Stimulated activated naive B cell treated with anti-CD40 and anti-IgM and Interleukin-4, amounts not matched to agents 10 μg/mL and 1 μg/mL and 100 μg/mL, for 72 hours (primary cell): ENCODE measurements at regions not wholly inside any gene's neighbourhood (a gene's known extent, or its start where the extent isn't known, plus 50 kb on each side); places are given as distances from the start of the nearest gene placed in this dataset.

ENCODE experiments used
- ATAC-seq, 2 donors: fragments of 150-1000 bp; cut with Tn5 transposase; replicated peaks; 2 replicates each; pipeline ENCODE4 v1.10.0; 2021; ENCODE audit warnings: moderate library complexity in 1 of 2
- DNase-seq: peaks from one replicate; pipeline ENCODE4 v3.0.0; 2021
- H3K27ac Mint-ChIP-seq: one replicate; pipeline ENCODE4 v1.8.0; 2022; ENCODE audit warnings: mild to moderate bottlenecking, mixed read lengths
- H3K27me3 Mint-ChIP-seq, 2 donors: one replicate each; pipeline ENCODE4 v1.8.0; 2022; ENCODE audit warnings: mixed read lengths in 2 of 2
- H3K36me3 Mint-ChIP-seq, 2 donors: one replicate each; pipeline ENCODE4 v1.8.0; 2022; ENCODE audit warnings: mixed read lengths in 2 of 2, mild to moderate bottlenecking in 1 of 2
- H3K4me1 Mint-ChIP-seq, 2 donors: one replicate each; pipeline ENCODE4 v1.8.0; 2022; ENCODE audit warnings: mixed read lengths in 2 of 2, mild to moderate bottlenecking in 1 of 2
- H3K4me3 Mint-ChIP-seq, 2 donors: one replicate each; pipeline ENCODE4 v1.8.0; 2022; ENCODE audit warnings: mild to moderate bottlenecking in 2 of 2, mixed read lengths in 2 of 2, moderate library complexity in 1 of 2
- H3K9me3 Mint-ChIP-seq, 2 donors: one replicate each; pipeline ENCODE4 v1.8.0; 2022; ENCODE audit warnings: mixed read lengths in 2 of 2, mild to moderate bottlenecking in 1 of 2

GRCh38 chr2:63658176-63658968, 69.6 kb downstream of the MDH1 start:
- H3K4me3 Mint-ChIP-seq = no peak overlapping the region
- DNase-seq = no peak
- ATAC-seq = no peak
- H3K9me3 Mint-ChIP-seq = peaks cover 0 to 2% of the 10 kb centered on the region in 2 donors
- H3K36me3 Mint-ChIP-seq = no peaks in the 10 kb centered on the region
- no peaks in the 10 kb centered on the region for H3K4me1 Mint-ChIP-seq
- no peak overlapping the region for H3K27ac Mint-ChIP-seq
- peaks cover 0 to 2% of the 10 kb centered on the region in 2 donors for H3K27me3 Mint-ChIP-seq

GRCh38 chr2:63660060-63660459, 71.3 kb downstream of the MDH1 start:
- no peaks in the 10 kb centered on the region for H3K36me3 Mint-ChIP-seq
- no peak overlapping the region for H3K27ac Mint-ChIP-seq
- DNase-seq = no peak
- ATAC-seq = no peak
- H3K9me3 Mint-ChIP-seq = peaks cover 0 to 4% of the 10 kb centered on the region in 2 donors
- peaks cover 0 to 5% of the 10 kb centered on the region in 2 donors for H3K27me3 Mint-ChIP-seq
- no peaks in the 10 kb centered on the region for H3K4me1 Mint-ChIP-seq
- no peak overlapping the region for H3K4me3 Mint-ChIP-seq

- Mint-ChIP-seq H3K27me3 (peaks cover 0 to 5% of the 10 kb centered on the region in 2 donors), H3K27ac (no peak overlapping the region), H3K9me3 (peaks cover 0 to 4% of the 10 kb centered on the region in 2 donors), H3K36me3 (no peaks in the 10 kb centered on the region), H3K4me1 (no peaks in the 10 kb centered on the region), H3K4me3 (no peak overlapping the region)
- DNase-seq (no peak), ATAC-seq (no peak)
Measured at GRCh38 chr2:63661076-63661475, 72.3 kb downstream of the MDH1 start.

- Mint-ChIP-seq H3K4me3 (no peak overlapping the region), H3K9me3 (peaks cover 0 to 2% of the 10 kb centered on the region in 2 donors), H3K27me3 (peaks cover 0 to 5% of the 10 kb centered on the region in 2 donors), H3K27ac (no peak overlapping the region), H3K4me1 (no peaks in the 10 kb centered on the region), H3K36me3 (no peaks in the 10 kb centered on the region)
- ATAC-seq (no peak), DNase-seq (no peak)
Measured at GRCh38 chr2:63662028-63662804, 73.5 kb downstream of the MDH1 start.

GRCh38 chr2:63663013-63663864, 74.5 kb downstream of the MDH1 start:
- H3K27ac Mint-ChIP-seq = no peak overlapping the region
- no peaks in the 10 kb centered on the region for H3K36me3 Mint-ChIP-seq
- DNase-seq (no peak), ATAC-seq (no peak)
- H3K4me3 Mint-ChIP-seq = no peak overlapping the region
- peaks cover 0 to 5% of the 10 kb centered on the region in 2 donors for H3K27me3 Mint-ChIP-seq
- H3K4me1 Mint-ChIP-seq = no peaks in the 10 kb centered on the region
- H3K9me3 Mint-ChIP-seq = peaks cover 0 to 2% of the 10 kb centered on the region in 2 donors

- Mint-ChIP-seq H3K36me3 (no peaks in the 10 kb centered on the region), H3K27me3 (peaks cover 0 to 5% of the 10 kb centered on the region in 2 donors), H3K4me3 (no peak overlapping the region), H3K4me1 (no peaks in the 10 kb centered on the region), H3K27ac (no peak overlapping the region), H3K9me3 (peaks cover 0 to 2% of the 10 kb centered on the region in 2 donors)
- DNase-seq (no peak), ATAC-seq (no peak)
Measured at GRCh38 chr2:63665091-63665490, 76.3 kb downstream of the MDH1 start.

- ATAC-seq (no peak), DNase-seq (no peak)
- Mint-ChIP-seq H3K27me3 (peaks cover 0 to 5% of the 10 kb centered on the region in 2 donors), H3K27ac (no peak overlapping the region), H3K36me3 (no peaks in the 10 kb centered on the region), H3K9me3 (peaks cover 0 to 2% of the 10 kb centered on the region in 2 donors), H3K4me3 (no peak overlapping the region), H3K4me1 (no peaks in the 10 kb centered on the region)
Measured at GRCh38 chr2:63665846-63666475, 77.2 kb downstream of the MDH1 start.

- H3K36me3 Mint-ChIP-seq = no peaks in the 10 kb centered on the region
- DNase-seq (no peak), ATAC-seq (no peak)
- no peak overlapping the region for H3K4me3 Mint-ChIP-seq
- peaks cover 0 to 10% of the 10 kb centered on the region in 2 donors for H3K27me3 Mint-ChIP-seq
- H3K4me1 Mint-ChIP-seq = no peaks in the 10 kb centered on the region
- H3K27ac Mint-ChIP-seq = no peak overlapping the region
- H3K9me3 Mint-ChIP-seq = peaks cover 0 to 2% of the 10 kb centered on the region in 2 donors
Measured at GRCh38 chr2:63667132-63667700, 78.5 kb downstream of the MDH1 start.

GRCh38 chr2:63668000-63668399, 79.2 kb downstream of the MDH1 start:
- Mint-ChIP-seq H3K36me3 (no peaks in the 10 kb centered on the region), H3K27ac (no peak overlapping the region), H3K4me3 (no peak overlapping the region), H3K27me3 (peaks cover 0 to 10% of the 10 kb centered on the region in 2 donors), H3K4me1 (no peaks in the 10 kb centered on the region), H3K9me3 (peaks cover 0 to 2% of the 10 kb centered on the region in 2 donors)
- DNase-seq = no peak
- no peak for ATAC-seq

GRCh38 chr2:63668466-63668865, 79.7 kb downstream of the MDH1 start:
- no peak overlapping the region for H3K27ac Mint-ChIP-seq
- H3K27me3 Mint-ChIP-seq = peaks cover 0 to 7% of the 10 kb centered on the region in 2 donors
- H3K36me3 Mint-ChIP-seq = no peaks in the 10 kb centered on the region
- H3K4me1 Mint-ChIP-seq = no peaks in the 10 kb centered on the region
- ATAC-seq (no peak), DNase-seq (no peak)
- no peak overlapping the region for H3K4me3 Mint-ChIP-seq
- H3K9me3 Mint-ChIP-seq = peaks cover 0 to 2% of the 10 kb centered on the region in 2 donors

GRCh38 chr2:63669596-63669995, 80.8 kb downstream of the MDH1 start:
- no peaks in the 10 kb centered on the region for H3K4me1 Mint-ChIP-seq
- peaks cover 0 to 5% of the 10 kb centered on the region in 2 donors for H3K27me3 Mint-ChIP-seq
- ATAC-seq (no peak), DNase-seq (no peak)
- H3K9me3 Mint-ChIP-seq = no peaks in the 10 kb centered on the region
- no peak overlapping the region for H3K4me3 Mint-ChIP-seq
- H3K27ac Mint-ChIP-seq = no peak overlapping the region
- no peaks in the 10 kb centered on the region for H3K36me3 Mint-ChIP-seq

GRCh38 chr2:63673865-63674533, 85.2 kb downstream of the MDH1 start:
- Mint-ChIP-seq H3K9me3 (no peaks in the 10 kb centered on the region), H3K36me3 (no peaks in the 10 kb centered on the region), H3K4me1 (no peaks in the 10 kb centered on the region), H3K27me3 (peaks cover 0 to 5% of the 10 kb centered on the region in 2 donors), H3K4me3 (no peak overlapping the region), H3K27ac (no peak overlapping the region)
- DNase-seq (no peak), ATAC-seq (no peak)

GRCh38 chr2:63675026-63675425, 86.3 kb downstream of the MDH1 start:
- peaks cover 0 to 5% of the 10 kb centered on the region in 2 donors for H3K27me3 Mint-ChIP-seq
- H3K36me3 Mint-ChIP-seq = no peaks in the 10 kb centered on the region
- no peaks in the 10 kb centered on the region for H3K9me3 Mint-ChIP-seq
- DNase-seq = no peak
- H3K4me3 Mint-ChIP-seq = no peak overlapping the region
- ATAC-seq = no peak
- no peak overlapping the region for H3K27ac Mint-ChIP-seq
- H3K4me1 Mint-ChIP-seq = no peaks in the 10 kb centered on the region
